ENCODE measurements at regions not wholly inside any gene's neighbourhood (a gene's known extent, or its start where the extent isn't known, plus 50 kb on each side); places are given as distances from the start of the nearest gene placed in this dataset.
A peak's percentile ranks its signal among the peaks of the same experiment; 100 is the strongest.

GRCh38 chr6:14031516-14031915 is 86.1 kb upstream of the CD83 start:
- DNase-seq: no peak

GRCh38 chr6:14035071-14035847 is 82.3 kb upstream of the CD83 start:
- no peak for DNase-seq

- no peak for DNase-seq
Measured at GRCh38 chr6:14035874-14036273, 81.7 kb upstream of the CD83 start.

- no peak for DNase-seq
Measured at GRCh38 chr6:14036911-14037310, 80.7 kb upstream of the CD83 start.

DNA sequence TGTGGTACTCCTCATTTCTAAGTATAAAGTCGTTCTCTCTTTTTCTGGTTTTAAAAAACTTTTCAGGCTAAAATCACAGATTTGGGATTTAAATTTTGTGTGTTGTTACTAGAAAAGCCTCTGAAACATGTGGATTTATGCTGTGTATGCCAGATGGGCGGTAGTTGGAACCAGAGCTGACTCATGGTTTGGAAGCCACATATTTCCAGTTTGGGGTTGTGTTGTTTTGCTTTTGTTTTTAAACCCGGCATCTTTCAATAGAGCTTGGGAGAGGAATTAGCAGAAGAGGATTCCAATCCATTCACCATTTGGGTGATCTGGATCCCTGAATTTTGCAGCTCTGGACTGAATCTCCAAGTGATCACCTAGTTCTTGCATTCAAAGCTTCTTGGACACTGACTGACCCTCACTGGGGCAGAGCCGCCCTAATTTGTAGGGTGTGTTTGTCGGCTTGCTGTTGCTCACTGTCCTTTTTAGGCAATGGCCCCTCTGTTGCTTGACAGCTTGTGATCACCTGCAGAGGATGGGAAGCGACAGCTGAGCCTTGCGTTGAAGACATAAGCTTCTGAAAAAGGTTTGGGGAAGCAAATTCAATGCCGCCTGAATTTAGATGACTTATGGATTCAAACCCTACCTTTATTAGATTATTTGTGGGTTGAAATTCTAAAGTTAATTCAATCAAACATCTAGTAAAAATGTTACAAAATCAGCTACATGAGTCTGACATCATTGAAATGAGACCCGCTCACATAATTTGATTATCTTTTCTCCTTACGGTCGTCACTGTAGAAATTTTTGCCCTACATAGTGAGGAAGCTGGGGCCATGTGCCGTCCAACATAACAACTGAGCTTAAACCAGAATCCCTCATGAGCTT is 79.9 kb upstream of the CD83 start:
- no peak for DNase-seq

- no peak for DNase-seq
Measured at GRCh38 chr6:14038467-14039437, 78.8 kb upstream of the CD83 start.

GRCh38 chr6:14040042-14040441 is 77.5 kb upstream of the CD83 start:
- DNase-seq: no peak

GRCh38 chr6:14046476-14047068 is 71.0 kb upstream of the CD83 start:
- DNase-seq: peak; percentile 46

GRCh38 chr6:14047151-14047740 is 70.3 kb upstream of the CD83 start:
- DNase-seq: no peak

GRCh38 chr6:14048837-14049236 is 68.7 kb upstream of the CD83 start:
- no peak for DNase-seq

- DNase-seq: no peak
Measured at GRCh38 chr6:14051355-14051754, 66.2 kb upstream of the CD83 start.

DNA sequence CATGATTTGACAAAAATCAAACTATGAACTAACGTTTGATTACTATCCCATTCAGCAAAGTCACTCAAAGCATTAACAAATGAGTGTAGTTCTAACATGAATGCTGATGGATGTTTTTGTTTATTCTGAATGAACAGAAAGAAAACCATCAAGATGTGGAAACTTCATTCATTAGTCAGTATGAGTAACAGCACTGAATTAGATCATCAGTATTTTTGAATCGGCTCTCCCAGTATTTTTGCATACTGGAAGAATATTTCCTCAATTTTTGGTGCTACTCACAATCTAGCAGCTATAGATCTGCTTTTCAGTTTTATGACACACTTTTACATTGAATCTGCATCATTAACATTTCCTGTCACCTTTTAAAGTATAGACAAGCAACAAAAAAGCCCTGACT is 63.8 kb upstream of the CD83 start:
- no peak for DNase-seq

DNA sequence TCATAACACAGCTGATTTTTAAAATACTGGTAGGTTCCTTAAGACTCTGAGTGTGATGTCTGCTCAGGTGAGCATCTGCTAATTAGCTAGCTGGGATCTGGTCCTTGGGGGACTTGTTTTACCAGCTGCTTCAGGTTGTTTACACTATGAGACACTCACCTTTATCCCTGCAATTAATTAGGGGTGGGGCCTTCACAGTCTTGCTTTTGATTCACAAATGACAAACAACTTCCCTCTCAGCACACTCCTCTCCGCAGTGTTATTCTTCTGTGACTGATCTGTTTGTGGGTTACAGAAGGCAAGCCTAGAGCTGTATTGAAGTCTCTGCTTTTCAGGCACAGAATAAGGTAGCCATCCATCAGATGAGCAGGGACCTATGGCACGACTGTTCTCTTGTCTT is 62.0 kb upstream of the CD83 start:
- no peak for DNase-seq

- no peak for DNase-seq
Measured at GRCh38 chr6:14058029-14058695, 59.4 kb upstream of the CD83 start.

DNA sequence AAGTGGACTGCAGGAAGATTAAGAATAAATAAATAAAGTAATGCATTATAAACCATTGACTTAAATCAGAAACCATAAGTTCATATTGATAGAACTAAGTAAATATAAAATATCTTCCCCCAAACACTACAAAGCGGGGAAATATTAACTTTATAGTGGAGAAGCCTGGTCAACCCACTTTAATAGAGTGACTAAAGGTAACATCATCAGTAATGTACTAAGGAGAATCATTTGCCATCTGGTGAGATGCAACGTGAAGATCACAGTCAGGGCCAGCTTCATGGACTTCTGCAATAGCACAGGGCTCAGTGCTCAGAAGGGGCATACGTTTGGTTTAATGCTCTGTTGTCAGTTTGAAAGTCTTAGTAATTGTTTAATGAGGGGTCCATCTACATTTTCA is 58.8 kb upstream of the CD83 start:
- no peak for DNase-seq

DNA sequence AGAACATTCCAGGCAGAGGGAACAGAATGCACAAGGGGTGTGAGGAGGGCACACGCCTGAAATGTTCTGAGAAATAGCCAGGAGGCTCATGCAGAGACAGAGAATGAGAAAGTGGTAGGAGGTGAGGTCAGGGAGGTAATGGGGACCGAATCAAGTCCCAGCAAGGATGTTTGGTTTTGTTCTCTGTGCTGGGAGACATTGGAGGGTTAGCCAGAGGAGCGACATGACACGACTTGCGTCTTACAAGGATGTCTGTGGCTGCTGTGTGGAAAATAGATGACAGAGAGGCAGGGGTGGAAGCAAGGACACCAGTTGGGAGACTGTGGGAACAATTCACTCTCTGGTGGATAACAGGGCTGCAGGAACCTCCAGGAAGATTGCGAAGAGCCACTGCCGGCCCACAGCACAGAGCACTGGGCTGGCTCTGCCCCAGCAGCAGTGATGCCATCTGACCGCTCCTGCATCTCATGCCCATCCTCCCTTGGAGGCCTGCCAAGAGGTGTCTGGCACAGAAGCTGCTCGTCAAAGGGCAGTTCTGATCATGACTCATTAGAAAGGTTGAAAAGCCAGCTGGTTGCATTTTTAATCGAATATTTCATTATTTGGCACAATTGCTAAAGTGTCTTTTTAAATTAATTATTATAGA is 57.7 kb upstream of the CD83 start:
- DNase-seq: no peak

GRCh38 chr6:14060971-14061370 is 56.6 kb upstream of the CD83 start:
- no peak for DNase-seq

DNA sequence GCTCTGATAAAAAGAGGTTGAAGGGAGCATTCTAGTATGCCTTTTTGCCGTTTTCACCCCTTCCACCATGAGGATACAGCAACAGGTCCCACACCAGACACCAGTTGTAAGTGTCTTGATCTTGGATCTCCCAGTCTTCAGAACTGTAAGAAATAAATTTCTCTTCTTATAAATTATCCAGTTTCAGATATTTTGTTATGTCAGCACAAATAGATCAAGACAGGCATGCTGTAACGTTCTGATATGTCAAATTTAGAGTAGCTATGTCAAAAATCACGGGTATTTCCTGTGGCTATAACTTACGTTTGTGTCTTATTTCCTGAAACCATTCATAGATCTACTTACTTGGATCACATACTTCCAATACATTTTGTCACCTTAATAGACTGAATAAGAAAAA is 55.9 kb upstream of the CD83 start:
- DNase-seq: no peak

GRCh38 chr6:14062345-14063029 is 55.1 kb upstream of the CD83 start:
- no peak for DNase-seq

DNA sequence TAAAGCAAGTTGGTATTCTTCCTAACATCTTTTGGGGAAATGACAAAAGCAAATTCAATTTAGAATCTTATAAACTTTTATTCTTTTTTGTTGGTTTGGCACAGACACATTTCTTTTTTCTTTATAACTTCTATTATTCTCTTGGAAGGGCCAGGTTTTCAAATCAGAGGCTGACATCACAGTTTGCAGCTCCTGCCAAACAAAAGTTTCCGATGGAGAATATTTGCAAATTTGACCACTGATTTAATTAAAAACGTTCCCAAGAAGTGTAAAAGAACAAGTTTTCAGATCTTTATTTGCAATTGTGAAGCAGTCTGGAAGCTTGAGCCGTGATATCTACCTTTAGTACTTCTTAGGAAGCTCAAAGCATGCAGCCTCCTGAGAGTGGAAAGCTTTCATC is 53.8 kb upstream of the CD83 start:
- no peak for DNase-seq
